Germinal center (tissue), 1 donor: ENCODE measurements at regions not wholly inside any gene's neighbourhood (a gene's known extent, or its start where the extent isn't known, plus 50 kb on each side); places are given as distances from the start of the nearest gene placed in this dataset.

Source experiments
- DNase-seq: peaks from one replicate; pipeline ENCODE4 v3.0.0; 2012; ENCODE audit warnings: mixed read lengths, low spot score

DNA sequence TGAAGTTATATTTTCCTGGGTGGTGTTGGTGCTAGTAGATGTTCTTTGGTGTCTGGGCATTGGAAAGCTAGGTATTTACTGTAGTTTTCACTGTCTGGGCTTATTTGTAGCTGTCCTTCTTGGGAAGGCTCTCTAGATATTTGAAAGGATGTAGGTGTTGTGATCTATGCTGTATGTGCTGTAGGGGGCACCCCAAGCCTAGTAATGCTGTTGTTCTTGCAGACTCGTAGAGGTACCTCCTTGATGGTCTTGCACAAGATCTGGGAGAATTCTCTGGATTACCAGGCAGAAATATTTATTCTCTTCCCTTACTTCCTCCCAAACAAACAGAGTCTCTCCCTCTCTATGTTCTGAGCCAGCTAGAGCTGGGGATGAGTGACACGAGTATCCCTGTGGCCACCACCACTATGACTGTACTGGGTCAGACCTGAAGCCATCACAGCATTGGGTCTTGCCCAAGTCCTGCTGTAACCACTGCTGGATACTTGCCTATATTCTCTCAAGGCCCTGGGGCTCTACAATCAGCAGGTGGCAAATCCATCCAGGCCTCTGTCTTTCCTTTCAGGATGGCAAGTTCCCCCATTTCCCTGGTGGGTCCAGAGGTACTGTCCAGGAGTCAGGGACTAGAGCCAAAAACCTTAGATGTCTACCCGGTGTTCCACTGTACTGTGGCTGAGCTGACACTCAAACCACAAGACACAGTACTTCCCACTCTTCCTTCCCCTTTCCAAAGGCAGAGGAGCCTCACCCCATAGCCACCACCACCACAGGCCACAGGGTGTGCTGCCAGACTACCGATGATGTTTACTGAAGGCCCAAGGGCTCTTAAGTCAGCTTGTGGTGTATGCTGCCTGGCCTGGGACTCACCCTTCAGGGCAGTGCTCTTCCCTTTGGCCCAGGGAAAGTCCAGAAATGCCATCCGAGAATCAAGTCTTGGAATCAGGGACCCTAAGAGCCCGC is 195.2 kb upstream of the DPPA4 start:
- DNase-seq: no peak

DNA sequence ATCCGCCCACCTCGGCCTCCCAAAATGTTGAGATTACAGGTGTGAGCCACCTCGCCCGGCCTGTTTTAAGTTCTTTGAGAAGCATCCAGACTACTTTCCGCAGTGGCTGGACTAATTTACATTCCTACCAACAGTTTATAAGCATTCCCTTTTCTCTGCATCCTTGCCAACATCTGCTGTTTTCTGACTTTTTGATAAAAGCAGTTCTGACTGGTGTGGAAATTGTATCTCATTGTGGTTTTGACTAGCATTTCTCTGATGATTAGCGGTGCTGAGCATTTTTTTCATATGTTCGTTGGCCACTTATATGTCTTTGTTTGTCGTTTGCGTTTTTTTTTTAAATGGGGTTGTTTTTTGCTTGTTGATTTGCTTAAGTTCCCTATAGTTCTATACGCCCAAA is 208.4 kb upstream of the DPPA4 start:
- DNase-seq: no peak

DNA sequence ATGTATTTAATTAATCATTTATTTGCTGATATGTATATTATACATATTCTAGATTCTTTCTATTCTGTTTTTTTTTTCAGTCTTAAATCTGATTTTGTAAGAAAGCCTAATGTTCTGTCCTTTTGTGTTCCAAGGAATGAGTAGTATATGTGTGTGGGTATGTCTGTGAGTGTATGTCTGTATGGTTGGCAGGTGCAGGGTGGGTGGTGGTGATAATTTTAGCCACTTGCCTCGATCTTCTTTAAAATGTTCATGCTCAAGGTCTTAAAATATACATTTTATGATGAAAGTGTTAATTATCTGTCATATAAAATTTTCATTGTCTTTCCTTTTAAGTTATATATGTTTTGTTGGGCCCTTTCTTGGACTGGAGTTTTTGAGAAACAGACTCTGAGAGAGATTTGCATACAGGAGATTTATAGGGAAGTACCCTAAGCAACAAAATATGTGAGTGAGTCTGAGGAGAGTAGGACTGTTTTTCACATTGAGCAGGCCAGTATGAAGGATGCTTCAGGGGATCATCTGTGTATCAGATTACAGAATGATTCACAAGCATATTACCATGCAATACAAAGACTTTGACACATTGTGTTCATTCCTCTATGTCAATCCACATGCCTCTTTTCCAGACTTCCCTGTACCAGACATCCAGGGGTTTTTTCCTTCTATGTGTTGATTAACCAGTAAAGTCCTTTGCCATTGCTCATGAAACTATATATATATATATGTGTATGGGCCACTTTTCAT is 211.0 kb upstream of the DPPA4 start:
- no peak for DNase-seq

DNA sequence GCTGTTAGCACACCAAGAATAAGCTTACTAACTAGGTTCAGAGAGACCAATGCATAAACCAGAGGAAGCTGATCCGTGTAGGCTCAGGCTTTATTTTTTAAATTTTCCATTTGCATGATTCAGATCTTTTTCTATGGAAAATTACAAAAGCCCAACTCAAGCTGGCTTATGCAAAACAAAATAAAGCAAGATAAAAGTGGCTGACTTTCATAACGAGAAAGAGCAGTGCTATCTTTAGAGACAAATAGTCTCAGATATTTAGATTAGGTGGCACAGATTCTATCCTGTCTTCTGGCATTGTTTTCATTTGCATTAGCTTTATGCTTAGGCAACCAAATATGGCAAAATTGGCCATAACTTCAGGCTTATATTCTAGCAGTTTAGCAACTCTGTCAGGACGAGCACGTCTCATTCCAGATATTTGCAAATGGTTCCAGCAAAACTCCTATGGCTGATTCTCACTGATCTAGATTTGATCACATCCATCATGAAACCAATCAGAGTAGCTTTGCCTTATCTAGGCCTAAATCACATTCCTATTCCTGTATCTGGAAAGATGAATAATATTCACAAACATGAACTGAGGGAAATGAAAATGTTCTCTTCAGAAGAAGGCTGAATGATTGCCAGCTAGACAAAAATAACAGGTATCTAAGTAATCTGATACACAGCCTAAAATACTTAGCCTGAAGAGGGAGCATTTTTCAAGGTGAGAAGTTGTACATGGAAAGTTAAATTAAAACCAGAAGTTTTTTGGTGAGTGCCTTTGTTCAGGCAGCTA is 216.4 kb upstream of the DPPA4 start:
- DNase-seq: no peak

DNA sequence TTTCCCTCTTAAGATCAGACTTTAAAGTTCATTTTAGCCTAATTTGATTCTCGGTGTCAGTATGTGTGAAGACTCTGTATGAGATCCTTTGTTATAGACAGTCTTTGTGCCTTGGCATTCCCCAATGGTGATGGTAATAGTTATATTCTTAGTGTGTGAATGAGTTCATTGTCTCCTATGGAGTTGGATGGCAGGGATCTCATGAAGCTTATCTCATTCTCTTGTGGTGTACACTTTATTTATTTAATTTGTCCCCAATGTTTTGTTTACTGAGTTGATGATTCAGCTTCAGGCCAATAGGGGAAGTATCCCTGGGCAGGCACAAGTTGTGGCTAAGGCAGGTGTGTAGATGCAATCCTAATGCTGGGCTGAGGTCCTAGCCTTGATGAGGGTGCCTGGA is 222.0 kb upstream of the DPPA4 start:
- DNase-seq: no peak

DNA sequence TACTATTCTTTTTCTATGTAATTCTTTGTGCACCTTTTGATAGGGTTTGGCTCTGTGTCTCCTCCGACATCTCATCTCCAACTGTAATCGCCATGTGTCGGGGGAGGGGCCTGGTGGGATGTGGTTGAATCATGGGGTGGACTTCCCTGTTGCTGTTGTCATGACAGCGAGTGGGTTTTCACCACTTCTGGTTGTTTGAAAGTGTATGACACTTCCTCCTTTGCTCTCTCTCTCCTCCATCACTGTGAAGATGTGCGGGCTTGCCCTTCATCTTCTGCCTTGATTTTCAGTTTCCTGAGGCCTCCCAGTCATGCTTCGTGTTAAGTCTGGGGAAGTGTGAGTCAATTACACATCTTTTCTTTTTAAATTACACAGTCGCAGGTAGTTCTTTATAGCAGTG is 225.8 kb upstream of the DPPA4 start:
- no peak for DNase-seq

DNA sequence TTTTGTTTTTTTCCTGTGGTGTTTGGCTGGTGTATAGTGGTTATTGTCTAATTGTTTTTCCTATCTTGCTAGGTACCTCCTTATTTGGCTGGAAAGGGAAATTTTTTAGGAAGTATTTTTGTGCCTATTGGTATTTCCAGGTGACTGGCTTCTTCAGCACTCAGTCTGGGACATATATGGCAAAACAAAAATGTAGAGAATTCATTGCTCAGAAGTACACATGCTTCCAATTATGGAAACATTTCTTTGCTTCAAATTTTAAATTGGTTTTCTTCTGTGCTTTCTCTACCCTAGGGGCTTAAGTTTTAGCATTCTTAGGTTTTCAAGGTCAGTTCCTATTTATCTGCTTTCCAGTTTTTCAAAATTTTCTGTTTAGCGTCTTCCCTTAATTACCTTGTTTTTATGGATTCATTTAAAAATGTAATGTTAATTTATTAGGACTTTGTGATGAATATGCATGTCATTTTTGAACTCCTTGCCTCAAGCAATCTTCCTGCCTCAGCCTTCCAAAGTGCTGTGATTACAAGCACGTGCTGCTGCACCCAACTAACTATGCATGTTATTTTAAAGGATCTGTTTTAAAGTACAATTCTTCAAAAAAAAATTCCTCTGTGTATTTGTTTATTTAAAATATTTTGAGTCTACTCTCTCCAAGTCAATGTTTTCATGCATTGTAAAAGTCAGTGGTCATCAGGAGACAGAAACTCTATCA is 231.9 kb upstream of the DPPA4 start:
- DNase-seq: no peak

DNA sequence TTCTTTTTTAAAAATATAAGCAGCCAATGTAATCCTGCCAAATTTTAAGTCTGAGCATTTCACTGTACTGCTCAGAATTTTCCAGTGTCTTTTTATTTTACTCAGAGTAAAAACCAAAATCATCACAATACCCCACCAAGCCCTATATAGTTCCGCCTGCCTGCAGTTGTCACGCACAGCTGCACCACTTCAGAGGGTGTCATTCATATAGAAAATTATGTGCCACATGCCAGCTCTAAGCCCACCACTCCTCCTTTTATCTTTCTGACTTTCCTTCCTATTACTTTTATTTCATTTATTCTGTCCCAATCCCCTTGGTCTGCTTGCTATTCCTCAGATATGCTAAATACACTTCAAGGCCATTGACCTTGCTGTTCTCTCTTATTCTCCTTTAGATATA is 233.1 kb upstream of the DPPA4 start:
- DNase-seq: no peak

DNA sequence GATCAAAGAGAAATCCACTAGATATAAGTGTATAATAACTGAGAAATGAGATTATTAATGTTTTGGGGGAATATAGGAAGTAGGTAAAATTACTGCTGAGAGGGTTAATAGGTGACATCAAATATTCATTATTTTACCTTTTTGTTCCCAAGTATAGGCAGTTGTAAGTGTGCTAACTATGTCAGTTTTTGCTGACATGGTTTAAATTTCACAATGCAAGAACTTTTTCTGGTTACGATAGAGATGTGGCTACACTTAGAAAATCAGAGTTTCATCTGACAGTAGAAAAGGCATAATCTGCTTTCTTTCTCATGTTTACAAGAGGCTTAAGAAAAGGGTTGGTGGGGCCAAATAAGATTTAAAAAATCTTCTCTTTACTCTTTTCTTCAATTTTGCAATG is 235.0 kb upstream of the DPPA4 start:
- DNase-seq: no peak

DNA sequence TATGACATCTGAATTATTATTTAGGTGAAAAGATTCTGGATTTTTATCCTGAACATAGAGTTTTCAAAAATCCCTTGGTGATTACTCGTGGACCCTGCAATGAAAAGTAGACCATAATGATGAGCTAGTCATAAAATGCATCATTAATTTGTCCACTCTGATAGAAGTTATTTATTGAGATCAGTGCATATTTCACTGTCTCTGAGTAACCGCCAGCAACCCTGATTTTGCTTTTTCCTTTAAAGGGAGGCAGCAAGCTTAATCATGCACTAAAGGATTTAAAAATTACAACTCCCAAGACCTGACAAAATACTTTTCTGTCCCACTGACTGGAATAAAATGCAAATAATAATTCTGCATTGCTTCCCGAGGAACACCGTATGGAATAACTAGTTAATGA is 259.6 kb upstream of the DPPA4 start:
- DNase-seq: no peak

DNA sequence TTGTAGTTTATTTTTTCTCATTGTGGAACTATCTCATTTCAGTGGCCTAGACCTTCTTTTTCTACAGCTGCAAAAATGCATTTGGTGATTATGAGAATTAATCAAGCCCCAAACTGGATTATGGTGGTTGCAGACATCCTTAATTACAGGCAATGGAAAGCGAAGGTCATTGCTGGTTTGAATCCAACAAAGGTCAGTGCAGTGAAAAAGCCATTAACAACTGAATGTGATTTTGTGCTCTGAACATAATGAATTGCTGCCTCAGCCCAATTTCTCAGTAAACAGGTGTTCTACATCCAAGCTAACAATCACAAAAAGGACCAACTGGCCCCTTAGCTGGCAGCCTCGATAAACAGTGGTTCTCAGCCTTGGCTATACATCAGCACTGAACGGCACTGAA is 260.1 kb upstream of the DPPA4 start:
- DNase-seq: no peak

DNA sequence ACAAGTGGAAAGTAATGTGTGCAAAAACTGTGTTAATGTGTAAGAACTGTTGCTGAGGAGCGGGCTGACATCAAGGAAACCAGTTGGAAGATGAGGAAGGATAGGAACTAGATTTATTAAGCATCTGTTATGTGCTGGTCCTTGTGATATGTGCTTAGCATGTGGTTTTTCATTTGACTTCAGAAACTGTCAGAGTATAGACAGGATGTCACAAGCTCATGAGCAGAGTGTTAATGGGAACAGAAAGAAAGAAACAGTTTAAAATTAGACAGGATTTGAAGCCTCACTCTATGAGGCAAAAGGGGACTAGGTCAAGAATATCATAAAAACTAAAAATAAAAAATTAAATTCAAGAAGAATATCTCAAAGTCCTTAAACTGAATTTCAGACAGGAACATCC is 270.6 kb upstream of the DPPA4 start:
- no peak for DNase-seq

DNA sequence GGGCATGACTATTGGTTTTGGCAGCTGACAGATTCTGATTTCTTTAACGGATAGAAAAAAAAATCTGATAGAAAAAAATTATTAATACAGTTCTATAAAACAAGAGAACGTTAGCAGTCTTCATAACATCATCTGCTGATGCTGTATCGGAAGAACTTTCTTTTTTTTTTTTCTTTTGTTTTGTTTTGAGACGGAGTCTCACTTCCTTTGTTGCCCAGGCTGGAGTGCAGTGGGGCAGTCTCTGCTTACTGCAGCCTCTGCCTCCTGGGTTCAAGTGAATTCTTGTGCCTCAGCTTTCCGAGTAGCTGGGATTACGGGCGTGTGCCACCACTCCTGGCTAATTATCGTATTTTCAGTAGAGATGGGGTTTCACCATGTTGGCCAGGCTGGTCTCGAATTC is 271.2 kb upstream of the DPPA4 start:
- DNase-seq: no peak

DNA sequence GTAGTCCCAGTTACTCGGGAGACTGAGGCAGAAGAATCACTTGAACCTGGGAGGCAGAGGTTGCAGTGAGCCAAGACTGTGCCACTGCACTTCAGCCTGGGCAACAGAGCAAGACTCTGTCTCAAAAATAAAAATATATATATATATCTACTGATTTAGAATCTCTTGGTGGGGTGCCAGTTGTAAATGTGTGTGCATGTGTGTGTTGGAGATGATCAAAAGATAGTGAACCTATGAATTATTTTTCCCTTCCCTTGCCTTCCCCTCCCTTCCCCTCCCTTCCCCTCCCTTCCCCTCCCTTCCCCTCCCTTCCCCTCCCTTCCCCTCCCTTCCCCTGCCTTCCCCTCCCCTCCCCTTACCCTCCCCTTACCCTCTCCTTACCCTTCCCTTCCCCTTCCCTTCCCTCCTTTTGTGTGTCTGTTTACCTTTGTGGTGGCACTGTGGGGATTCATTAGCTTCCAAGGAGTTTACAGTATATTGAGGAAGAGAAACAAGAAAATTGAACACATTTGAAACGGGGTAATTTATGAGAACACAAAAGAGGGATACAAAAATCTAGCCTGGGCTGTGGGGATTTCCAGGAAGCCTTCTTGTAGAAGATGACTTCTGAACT is 281.5 kb upstream of the DPPA4 start:
- DNase-seq: no peak

DNA sequence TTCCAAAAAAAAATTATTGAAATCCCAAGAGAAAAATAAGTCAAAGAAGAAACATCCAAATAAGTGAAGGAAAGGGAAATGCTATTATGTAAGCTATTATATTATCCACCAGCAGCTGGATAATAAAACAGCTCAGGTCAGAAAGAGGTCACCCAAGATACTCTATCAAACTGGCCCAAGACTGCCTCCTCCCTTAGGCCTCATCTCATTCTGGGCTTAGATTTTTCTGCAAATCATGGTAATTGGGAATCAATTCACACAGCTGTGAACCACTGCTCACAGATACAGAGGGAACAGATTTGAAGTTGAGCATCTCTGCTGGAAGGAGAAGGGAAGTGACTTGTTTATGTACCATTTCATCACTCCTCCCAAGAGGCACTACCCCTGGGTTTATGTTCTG is 294.6 kb upstream of the DPPA4 start:
- no peak for DNase-seq

DNA sequence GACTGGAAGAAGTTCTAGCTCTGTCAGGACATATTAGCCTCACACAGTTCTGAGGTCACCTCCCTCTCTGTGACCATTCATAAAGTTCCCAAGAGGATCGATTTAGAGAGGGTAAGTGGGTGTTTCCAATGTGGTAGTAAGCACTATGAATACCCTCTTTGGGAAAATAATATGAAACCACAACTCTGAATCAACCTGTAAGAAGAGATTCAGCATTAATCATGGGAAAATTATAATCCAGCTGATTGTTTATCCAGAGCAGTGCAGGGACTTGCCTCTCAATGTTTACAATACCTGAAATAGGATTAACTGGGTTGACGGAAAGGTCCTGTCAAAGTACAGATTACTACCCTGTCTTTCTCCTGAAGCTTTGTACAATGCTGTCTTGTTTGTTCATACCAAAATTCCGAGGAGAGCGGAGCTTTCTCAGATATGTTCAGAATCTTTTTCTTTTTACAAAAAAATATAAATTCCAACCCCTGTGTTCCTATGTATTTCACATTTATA is 302.9 kb upstream of the DPPA4 start:
- no peak for DNase-seq

DNA sequence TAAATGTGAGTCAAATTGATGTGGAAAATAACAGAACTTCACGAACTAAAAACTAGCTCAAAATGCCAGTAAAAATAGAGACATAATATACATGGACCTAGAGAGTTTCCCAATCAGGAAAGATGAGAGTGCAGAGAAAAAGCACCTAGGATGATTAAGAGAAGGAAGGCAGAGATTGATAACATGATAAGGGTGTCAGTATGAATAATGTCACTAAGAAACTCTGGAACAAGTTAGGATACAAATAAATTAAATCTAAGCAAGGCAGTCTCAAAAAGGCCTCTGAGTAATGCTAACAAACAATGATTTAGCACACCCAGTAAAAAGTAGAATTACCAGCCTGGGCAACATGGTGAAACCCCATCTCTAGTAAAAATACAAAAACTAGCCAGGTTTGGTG is 304.7 kb upstream of the DPPA4 start:
- DNase-seq: no peak

DNA sequence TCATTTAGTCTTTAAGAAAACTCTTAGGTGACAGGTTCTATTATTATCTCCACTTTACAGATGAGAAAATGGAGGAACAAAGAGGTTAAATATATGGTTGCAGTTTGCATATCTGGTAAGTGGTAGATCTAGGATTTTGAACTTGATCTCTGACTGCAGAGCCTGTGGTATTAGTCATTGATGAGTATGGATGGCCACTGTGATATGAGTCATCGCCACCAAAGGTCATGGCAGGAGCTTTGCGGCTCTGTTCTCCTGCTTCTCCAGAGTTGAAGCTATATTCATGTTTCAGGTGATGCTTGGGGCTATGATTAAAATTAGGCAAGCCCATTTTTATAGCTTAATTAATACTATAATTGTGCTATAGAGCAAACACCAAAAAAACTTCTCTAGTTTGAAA is 306.2 kb upstream of the DPPA4 start:
- DNase-seq: no peak

DNA sequence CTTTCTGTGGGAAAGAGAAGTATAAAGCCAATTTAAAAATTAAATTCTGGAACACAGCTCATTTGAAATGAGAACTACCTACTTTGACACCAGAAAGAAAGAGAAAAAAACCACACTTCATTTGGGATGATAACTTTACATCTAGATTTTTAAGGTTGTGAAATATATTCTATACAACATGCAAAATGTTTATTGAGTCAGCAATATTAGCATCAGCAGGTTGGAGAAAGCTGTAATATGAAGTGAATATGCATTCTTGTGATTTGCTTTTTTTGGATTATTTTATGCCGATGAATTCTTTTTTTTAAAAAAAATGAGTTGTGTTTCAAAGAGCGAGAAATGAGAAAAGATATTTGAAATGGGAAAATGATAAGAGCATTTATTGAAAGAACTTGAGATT is 307.0 kb upstream of the DPPA4 start:
- no peak for DNase-seq

DNA sequence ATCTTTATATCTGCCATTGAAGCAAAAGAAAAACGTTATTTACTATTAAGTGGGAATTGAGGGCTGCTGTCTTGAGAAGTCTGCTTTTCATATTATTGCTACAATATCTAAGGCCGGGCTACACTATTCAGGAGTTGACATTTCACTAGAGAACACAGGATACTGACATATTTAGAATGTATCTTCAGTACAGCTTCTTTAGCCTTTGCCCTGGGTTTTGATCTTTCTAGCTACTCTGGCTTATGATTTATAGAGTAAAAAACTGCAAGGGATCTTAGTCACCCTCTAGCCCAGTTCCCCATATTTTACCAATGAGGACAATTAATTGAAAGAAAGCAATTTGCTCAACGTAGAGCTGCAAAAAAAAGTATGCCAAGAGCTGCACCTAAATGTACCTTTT is 307.4 kb upstream of the DPPA4 start:
- DNase-seq: no peak

DNA sequence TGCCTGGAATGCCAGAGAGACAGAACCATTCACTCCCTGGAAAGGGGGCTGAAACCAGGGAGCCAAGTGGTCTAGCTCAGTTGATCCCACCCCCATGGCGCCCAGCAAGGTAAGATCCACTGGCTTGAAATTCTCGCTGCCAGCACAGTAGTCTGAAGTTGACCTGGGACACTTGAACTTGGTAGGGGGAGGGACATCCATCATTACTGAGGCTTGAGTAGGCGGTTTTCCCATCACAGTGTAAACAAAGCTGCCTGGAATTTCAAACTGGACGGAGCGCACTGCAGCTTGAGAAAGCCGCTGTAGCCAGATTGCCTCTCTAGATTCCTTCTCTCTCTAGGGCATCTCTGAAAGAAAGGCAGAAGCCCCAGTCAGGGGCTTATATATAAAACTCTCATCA is 310.7 kb upstream of the DPPA4 start:
- DNase-seq: no peak
